Smooth muscle cell of the brain vasculature (primary cell): ENCODE measurements at regions not wholly inside any gene's neighbourhood (a gene's known extent, or its start where the extent isn't known, plus 50 kb on each side); places are given as distances from the start of the nearest gene placed in this dataset.

ENCODE experiments used
- DNase-seq: peaks from one replicate; pipeline ENCODE4 v3.0.0-alpha.2; 2012; ENCODE audit warnings: low read depth, low spot score

- DNase-seq, result no peak
These were observed 261.2 kb upstream of the SHH start for GRCh38 chr7:156073366-156074052.

- no peak for DNase-seq
These were observed 259.3 kb upstream of the SHH start for GRCh38 chr7:156071612-156072011.

- DNase-seq, result no peak
These were observed 257.6 kb upstream of the SHH start for GRCh38 chr7:156069891-156070290.

- DNase-seq, result no peak
These were observed 254.9 kb upstream of the SHH start for GRCh38 chr7:156067156-156067555.

- no peak for DNase-seq
These were observed 253.1 kb upstream of the SHH start for GRCh38 chr7:156065400-156065799.

- no peak for DNase-seq
These were observed 252.7 kb upstream of the SHH start for GRCh38 chr7:156064971-156065386.

GRCh38 chr7:156063241-156063810, 251.1 kb upstream of the SHH start:
- no peak for DNase-seq

- no peak for DNase-seq
These were observed 250.0 kb upstream of the SHH start for GRCh38 chr7:156062286-156062685.

GRCh38 chr7:156061689-156062255, 249.5 kb upstream of the SHH start:
- no peak for DNase-seq

- no peak for DNase-seq
These were observed 248.7 kb upstream of the SHH start for GRCh38 chr7:156060925-156061324.

- DNase-seq, result no peak
These were observed 247.1 kb upstream of the SHH start for GRCh38 chr7:156059369-156059768.

GRCh38 chr7:156058248-156058647, 246.0 kb upstream of the SHH start:
- DNase-seq, result no peak

GRCh38 chr7:156056534-156056933, 244.3 kb upstream of the SHH start:
- DNase-seq, result no peak

GRCh38 chr7:156055206-156055822, 243.1 kb upstream of the SHH start:
- no peak for DNase-seq

- DNase-seq, result no peak
These were observed 239.6 kb upstream of the SHH start for GRCh38 chr7:156051884-156052283.

GRCh38 chr7:156050636-156051569, 238.6 kb upstream of the SHH start:
- no peak for DNase-seq

- DNase-seq, result no peak
These were observed 237.1 kb upstream of the SHH start for GRCh38 chr7:156049366-156049765.

- no peak for DNase-seq
These were observed 233.8 kb upstream of the SHH start for GRCh38 chr7:156046031-156046560.

GRCh38 chr7:156043416-156044178, 231.3 kb upstream of the SHH start:
- DNase-seq, result no peak

- no peak for DNase-seq
These were observed 229.1 kb upstream of the SHH start for GRCh38 chr7:156041398-156041797.
